K562 (cell line): ENCODE measurements at regions not wholly inside any gene's neighbourhood (a gene's known extent, or its start where the extent isn't known, plus 50 kb on each side); places are given as distances from the start of the nearest gene placed in this dataset.
A peak's percentile ranks its signal among the peaks of the same experiment; 100 is the strongest.

Experiments
- ATAC-seq: fragments of 200-7000 bp; cut with Tn5 transposase; 3 replicates; pipeline ENCODE4 v1.9.1; 2020; ENCODE audit warnings: moderate library complexity
- BruUV-seq: library from RNA; stranded (reverse); fragments of 400-500 nt; replicated peaks from 2 replicates; lab custom pipeline; 2021; lab: Mats Ljungman, UMichigan
- CTCF ChIA-PET: fragments of 300-600 bp; formaldehyde crosslinking; extraction: SDS; loops from one replicate; lab custom pipeline; 2021; ENCODE audit warnings: low intra/inter-chr PET ratio; lab: Yijun Ruan, JAX
- POLR2A ChIA-PET: fragments of 300-600, 350-650 bp; sonication (Branson Sonifier 250); formaldehyde crosslinking; extraction: SDS; loops from one replicate; lab custom pipeline; 2021; ENCODE audit warnings: antibody characterized with exemption, inconsistent platforms; lab: Yijun Ruan, JAX
- DNase-seq, 4 experiments: peaks; one replicate each; pipeline versions ENCODE4 v3.0.0 to v3.0.0-alpha.2; 2011 to 2018; ENCODE audit warnings: low spot score in 3 of 4, mixed read lengths in 3 of 4; ENCODE audit errors: extremely low read depth in 1 of 4
- FAIRE-seq: peaks from 2 replicates; lab custom pipeline; 2011; peaks lifted over from hg19 to GRCh38; lab: Jason Lieb, UNC
- H2AFZ ChIP-seq: 2 replicates; pipeline ENCODE4 v1.6.0; 2011; ENCODE audit warnings: low read depth, low read length, control low read depth, inconsistent platforms
- H3K27ac ChIP-seq: fragments of 200-600 bp; 3 replicates; pipeline ENCODE4 v1.8.0; 2011; ENCODE audit warnings: low read depth, mild to moderate bottlenecking, control low read depth, inconsistent platforms, low read length, moderate library complexity, mixed read lengths; ENCODE audit errors: extremely low read depth
- H3K27me3 ChIP-seq, 2 experiments: fragments of 300-600 bp in 1 of 2; 2 replicates in 1 of 2; 3 replicates in 1 of 2; pipeline versions ENCODE4 v1.6.0 to v1.8.0; 2011; ENCODE audit warnings: inconsistent platforms in 2 of 2, low read length in 2 of 2, mild to moderate bottlenecking in 1 of 2, mixed read lengths in 1 of 2, moderate library complexity in 1 of 2; ENCODE audit not compliant: control insufficient read depth in 2 of 2, insufficient read depth in 2 of 2
- H3K36me3 ChIP-seq: fragments of 300-600 bp; 3 replicates; pipeline ENCODE4 v1.8.0; 2011; ENCODE audit warnings: mild to moderate bottlenecking, low read length, inconsistent platforms; ENCODE audit not compliant: control insufficient read depth, insufficient read depth
- H3K4me1 ChIP-seq, 2 experiments: fragments of 200-600 bp in 1 of 2; replicated peaks in 1 of 2; 2 replicates in 1 of 2; 3 replicates in 1 of 2; pipeline versions ENCODE4 v1.5.1 to v1.8.0; 2011; ENCODE audit warnings: inconsistent platforms in 2 of 2, low read length in 2 of 2, mild to moderate bottlenecking in 1 of 2, mixed read lengths in 1 of 2, moderate library complexity in 1 of 2; ENCODE audit not compliant: control insufficient read depth in 2 of 2, insufficient read depth in 2 of 2
- H3K4me2 ChIP-seq: 2 replicates; pipeline ENCODE4 v1.6.1; 2011; ENCODE audit warnings: low read length, control low read depth, inconsistent platforms, mixed read lengths; ENCODE audit not compliant: insufficient read depth
- H3K4me3 ChIP-seq: fragments of 200-600 bp; sonication (generic), shearing (Covaris generic); 2 replicates; pipeline ENCODE4 v1.5.1; 2016; ENCODE audit warnings: control low read depth, inconsistent platforms
- H3K79me2 ChIP-seq: fragments of 200-600 bp; 3 replicates; pipeline ENCODE4 v1.8.0; 2011; ENCODE audit warnings: low read length, inconsistent platforms; ENCODE audit not compliant: control insufficient read depth, insufficient read depth
- H3K9ac ChIP-seq, 2 experiments: 2 replicates each; pipeline versions ENCODE4 v1.6.0 to v1.6.1; 2011; ENCODE audit warnings: low read depth in 2 of 2, low read length in 2 of 2, control low read depth in 1 of 2, inconsistent platforms in 1 of 2, mild to moderate bottlenecking in 1 of 2, mixed read lengths in 1 of 2; ENCODE audit not compliant: insufficient read depth in 1 of 2
- H3K9me1 ChIP-seq: one replicate; pipeline ENCODE4 v1.6.0; 2011; ENCODE audit warnings: inconsistent platforms, mild to moderate bottlenecking, low read length, moderate library complexity; ENCODE audit not compliant: control insufficient read depth, insufficient read depth
- H3K9me3 ChIP-seq: replicated peaks from 2 replicates; pipeline ENCODE4 v1.5.1; 2011; ENCODE audit warnings: low read depth, low read length, inconsistent platforms; ENCODE audit not compliant: control insufficient read depth, insufficient read depth
- H4K20me1 ChIP-seq: replicated peaks from 2 replicates; pipeline ENCODE4 v1.6.1; 2011; ENCODE audit warnings: low read length, inconsistent platforms, mixed read lengths; ENCODE audit not compliant: control insufficient read depth, insufficient read depth
- NFYB ChIP-seq: IDR thresholded peaks from 2 replicates; pipeline ENCODE4 v1.6.1; 2011; ENCODE audit warnings: mild to moderate bottlenecking, moderate library complexity; ENCODE audit not compliant: insufficient read length; ENCODE audit errors: extremely low read depth
- NRF1 ChIP-seq, 2 experiments: fragments of 450-650 bp; IDR thresholded peaks in 1 of 2; conservative IDR thresholded peaks in 1 of 2; 2 replicates each; pipeline ENCODE4 v1.6.1; 2014; ENCODE audit warnings: mild to moderate bottlenecking in 2 of 2
- SMARCA5 ChIP-seq: fragments of 450-650 bp; IDR thresholded peaks from 2 replicates; pipeline ENCODE4 v1.6.1; 2016
- XRCC3 ChIP-seq: fragments of 450-650 bp; IDR thresholded peaks from 2 replicates; pipeline ENCODE4 v1.6.1; 2017; ENCODE audit warnings: mild to moderate bottlenecking, moderate library complexity
- YY1 ChIP-seq, 3 experiments: IDR thresholded peaks; 2 replicates each; pipeline ENCODE4 v1.6.1; 2011; ENCODE audit warnings: low read length in 2 of 3, mild to moderate bottlenecking in 2 of 3, moderate library complexity in 2 of 3, borderline replicate concordance in 1 of 3, control low read depth in 1 of 3, low read depth in 1 of 3; ENCODE audit not compliant: insufficient read depth in 3 of 3, insufficient replicate concordance in 2 of 3, control insufficient read depth in 1 of 3, insufficient read length in 1 of 3; ENCODE audit errors: extremely low read depth in 1 of 3
- ZKSCAN3 ChIP-seq: fragments of 250-450 bp; sonication (Bioruptor Pico); IDR thresholded peaks from 2 replicates; pipeline ENCODE4 v1.4.0; 2020
- ZNF197 ChIP-seq: fragments of 200-800 bp; sonication (Bioruptor generic); IDR thresholded peaks from 2 replicates; pipeline ENCODE4 v1.6.1; 2016; ENCODE audit warnings: low read depth, missing genetic modification characterization, missing compliant biosample characterization
- ZNF3 ChIP-seq: fragments of 250-450 bp; sonication (Bioruptor Pico); IDR thresholded peaks from 2 replicates; pipeline ENCODE4 v1.5.0; 2021; ENCODE audit warnings: mild to moderate bottlenecking, moderate library complexity
- ZNF589 ChIP-seq: fragments of 200-800 bp; sonication (Bioruptor generic); IDR thresholded peaks from 2 replicates; pipeline ENCODE4 v1.6.1; 2016; ENCODE audit warnings: low read depth, missing genetic modification characterization, missing compliant biosample characterization
- WGBS: fragments of 100-300 bp; shearing (Covaris generic); methylation state at CpG from one replicate; pipeline ENCODE4 v1.1.6; 2016; ENCODE audit warnings: low coverage, mixed read lengths; ENCODE audit not compliant: insufficient coverage; ENCODE audit errors: missing lambda C conversion rate; 5-methylcytosine and 5-hydroxymethylcytosine counted together
- in situ Hi-C: fragments of 300-500 bp; cut with MboI; formaldehyde crosslinking; loops from 4 replicates; pipeline ENCODE4 v1.15.0; 2018; ENCODE audit warnings: inconsistent platforms, mixed read lengths
- intact Hi-C: fragments of 100-400 bp; cut with micrococcal nuclease; formaldehyde crosslinking; loops from 2 replicates; pipeline ENCODE4 v1.14.2; 2022
- TF ChIP-seq, protein P1 (sequence below): IDR thresholded peaks from 2 replicates; pipeline ENCODE4 v1.6.1; 2011; ENCODE audit warnings: borderline replicate concordance, low read depth, mild to moderate bottlenecking, moderate library complexity, low read length; ENCODE audit not compliant: insufficient read depth, poor library complexity, severe bottlenecking
- TF ChIP-seq, protein P2 (sequence below): sonication (generic); formaldehyde crosslinking; IDR thresholded peaks from 2 replicates; pipeline ENCODE4 v1.8.0; 2022; ENCODE audit warnings: mild to moderate bottlenecking, missing genetic modification reagents
- TF ChIP-seq, protein P3 (sequence below): fragments of 250-450 bp; sonication (Bioruptor Pico); IDR thresholded peaks from 2 replicates; pipeline ENCODE4 v1.5.0; 2020; ENCODE audit warnings: mild to moderate bottlenecking

DNA sequence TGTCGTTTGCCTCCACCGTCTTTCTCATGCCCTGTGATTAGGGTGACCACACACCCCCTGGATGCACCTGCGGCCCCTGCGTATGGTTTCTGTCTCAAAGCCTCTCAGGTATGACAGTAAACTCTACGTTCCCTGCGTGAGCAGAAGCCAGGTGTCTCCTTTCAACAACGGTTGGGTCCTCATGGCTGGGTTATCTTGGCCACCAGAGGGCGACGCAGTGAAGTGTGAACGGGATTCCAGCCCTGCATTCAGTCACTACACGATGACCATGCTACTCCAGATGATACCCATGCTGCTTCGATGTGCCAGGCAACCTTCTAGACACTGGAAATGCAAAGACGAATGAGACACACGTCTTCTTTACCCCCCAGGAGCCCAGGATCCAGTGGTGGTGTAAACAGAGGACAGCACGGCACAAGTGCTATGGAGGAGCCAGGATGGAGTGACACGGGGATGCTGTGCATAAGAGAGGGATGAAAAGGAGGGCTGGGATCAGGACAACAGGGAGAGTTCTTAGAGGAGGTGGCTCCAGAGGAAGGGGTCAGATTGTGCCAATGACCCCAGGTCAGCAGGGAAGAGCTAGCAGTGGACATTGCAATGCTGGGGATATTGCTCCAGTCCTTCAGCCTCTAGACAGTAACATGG is 228.1 kb upstream of the PFKP start (continued):
- TF ChIP-seq, protein P1, sequence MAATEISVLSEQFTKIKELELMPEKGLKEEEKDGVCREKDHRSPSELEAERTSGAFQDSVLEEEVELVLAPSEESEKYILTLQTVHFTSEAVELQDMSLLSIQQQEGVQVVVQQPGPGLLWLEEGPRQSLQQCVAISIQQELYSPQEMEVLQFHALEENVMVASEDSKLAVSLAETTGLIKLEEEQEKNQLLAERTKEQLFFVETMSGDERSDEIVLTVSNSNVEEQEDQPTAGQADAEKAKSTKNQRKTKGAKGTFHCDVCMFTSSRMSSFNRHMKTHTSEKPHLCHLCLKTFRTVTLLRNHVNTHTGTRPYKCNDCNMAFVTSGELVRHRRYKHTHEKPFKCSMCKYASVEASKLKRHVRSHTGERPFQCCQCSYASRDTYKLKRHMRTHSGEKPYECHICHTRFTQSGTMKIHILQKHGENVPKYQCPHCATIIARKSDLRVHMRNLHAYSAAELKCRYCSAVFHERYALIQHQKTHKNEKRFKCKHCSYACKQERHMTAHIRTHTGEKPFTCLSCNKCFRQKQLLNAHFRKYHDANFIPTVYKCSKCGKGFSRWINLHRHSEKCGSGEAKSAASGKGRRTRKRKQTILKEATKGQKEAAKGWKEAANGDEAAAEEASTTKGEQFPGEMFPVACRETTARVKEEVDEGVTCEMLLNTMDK = peak; percentile 4

DNA sequence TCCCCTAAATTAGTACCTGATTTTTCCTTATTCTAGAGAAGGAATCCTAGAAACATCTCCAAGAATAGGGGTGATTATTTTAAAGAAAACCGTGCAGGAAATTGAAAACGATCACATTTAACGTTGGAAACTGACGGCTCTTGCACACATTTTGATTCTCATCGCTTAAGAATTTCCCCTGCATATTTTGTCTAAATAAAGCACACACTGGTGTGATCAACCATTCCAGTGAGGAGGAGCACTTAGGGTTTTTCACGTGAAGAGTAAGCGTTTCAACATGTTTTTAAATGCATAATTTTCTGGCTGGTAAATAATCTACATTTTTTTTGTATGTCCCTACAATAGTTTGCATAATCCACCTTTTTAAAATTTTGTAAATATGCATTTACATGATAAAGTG is 229.7 kb upstream of the PFKP start:
- H3K79me2 ChIP-seq = no peaks in the 10 kb centered on the region
- H2AFZ ChIP-seq = no peak overlapping the region
- in situ Hi-C loops = no loop called here
- ATAC-seq (no peak), DNase-seq (no peak), FAIRE-seq (no peak)
- no peaks in the 10 kb centered on the region for H3K36me3 ChIP-seq
- ChIA-PET POLR2A (no interaction called here), CTCF (interaction anchor here (0.7 kb wide), 2 partner anchors 182 to 217 kb away, joined by 3 to 5 read pairs; no protein-coding TSS in a partner anchor)
- H3K4me2 ChIP-seq = no peak overlapping the region
- H3K4me1 ChIP-seq = no peaks in the 10 kb centered on the region
- no peak overlapping the region for H3K4me3 ChIP-seq
- intact Hi-C loops = no loop called here
- no peaks in the 10 kb centered on the region for H4K20me1 ChIP-seq
- no peak overlapping the region for H3K9ac ChIP-seq
- no TSS peak for BruUV-seq
- H3K9me1 ChIP-seq = no peaks in the 10 kb centered on the region
- WGBS = 0% methylated on average over 7 of the region's 7 CpGs
- peaks cover 13 to 27% of the 10 kb centered on the region in 2 experiments for H3K27me3 ChIP-seq
- no peak overlapping the region for H3K27ac ChIP-seq
- no peaks in the 10 kb centered on the region for H3K9me3 ChIP-seq
- TF ChIP-seq ZKSCAN3 (CRISPR knock-in tag) (no peak), XRCC3 (no peak), ZNF589 (no peak), NRF1 (conservative IDR thresholded peaks at IDR 0.05 in 1 of 2, IDR thresholded peaks at IDR 0.05 in 1 of 2) (no peak), YY1 (IDR thresholded peaks at IDR 0.05; ENCODE audit: borderline replicate concordance in 1 of 3, control insufficient read depth in 1 of 3, extremely low read depth in 1 of 3, insufficient read depth in 3 of 3, insufficient read length in 1 of 3, insufficient replicate concordance in 2 of 3, low read depth in 1 of 3, low read length in 2 of 3) (no peak), ZNF3 (no peak), SMARCA5 (no peak), ZNF197 (no peak), NFYB (no peak)
- TF ChIP-seq, protein P2, sequence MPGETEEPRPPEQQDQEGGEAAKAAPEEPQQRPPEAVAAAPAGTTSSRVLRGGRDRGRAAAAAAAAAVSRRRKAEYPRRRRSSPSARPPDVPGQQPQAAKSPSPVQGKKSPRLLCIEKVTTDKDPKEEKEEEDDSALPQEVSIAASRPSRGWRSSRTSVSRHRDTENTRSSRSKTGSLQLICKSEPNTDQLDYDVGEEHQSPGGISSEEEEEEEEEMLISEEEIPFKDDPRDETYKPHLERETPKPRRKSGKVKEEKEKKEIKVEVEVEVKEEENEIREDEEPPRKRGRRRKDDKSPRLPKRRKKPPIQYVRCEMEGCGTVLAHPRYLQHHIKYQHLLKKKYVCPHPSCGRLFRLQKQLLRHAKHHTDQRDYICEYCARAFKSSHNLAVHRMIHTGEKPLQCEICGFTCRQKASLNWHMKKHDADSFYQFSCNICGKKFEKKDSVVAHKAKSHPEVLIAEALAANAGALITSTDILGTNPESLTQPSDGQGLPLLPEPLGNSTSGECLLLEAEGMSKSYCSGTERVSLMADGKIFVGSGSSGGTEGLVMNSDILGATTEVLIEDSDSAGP (CRISPR knock-in tag) = no peak
- TF ChIP-seq, protein P3, sequence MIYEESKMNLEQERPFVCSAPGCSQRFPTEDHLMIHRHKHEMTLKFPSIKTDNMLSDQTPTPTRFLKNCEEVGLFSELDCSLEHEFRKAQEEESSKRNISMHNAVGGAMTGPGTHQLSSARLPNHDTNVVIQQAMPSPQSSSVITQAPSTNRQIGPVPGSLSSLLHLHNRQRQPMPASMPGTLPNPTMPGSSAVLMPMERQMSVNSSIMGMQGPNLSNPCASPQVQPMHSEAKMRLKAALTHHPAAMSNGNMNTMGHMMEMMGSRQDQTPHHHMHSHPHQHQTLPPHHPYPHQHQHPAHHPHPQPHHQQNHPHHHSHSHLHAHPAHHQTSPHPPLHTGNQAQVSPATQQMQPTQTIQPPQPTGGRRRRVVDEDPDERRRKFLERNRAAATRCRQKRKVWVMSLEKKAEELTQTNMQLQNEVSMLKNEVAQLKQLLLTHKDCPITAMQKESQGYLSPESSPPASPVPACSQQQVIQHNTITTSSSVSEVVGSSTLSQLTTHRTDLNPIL (CRISPR knock-in tag) = no peak
